ENCODE measurements at regions not wholly inside any gene's neighbourhood (a gene's known extent, or its start where the extent isn't known, plus 50 kb on each side); places are given as distances from the start of the nearest gene placed in this dataset.

DNA sequence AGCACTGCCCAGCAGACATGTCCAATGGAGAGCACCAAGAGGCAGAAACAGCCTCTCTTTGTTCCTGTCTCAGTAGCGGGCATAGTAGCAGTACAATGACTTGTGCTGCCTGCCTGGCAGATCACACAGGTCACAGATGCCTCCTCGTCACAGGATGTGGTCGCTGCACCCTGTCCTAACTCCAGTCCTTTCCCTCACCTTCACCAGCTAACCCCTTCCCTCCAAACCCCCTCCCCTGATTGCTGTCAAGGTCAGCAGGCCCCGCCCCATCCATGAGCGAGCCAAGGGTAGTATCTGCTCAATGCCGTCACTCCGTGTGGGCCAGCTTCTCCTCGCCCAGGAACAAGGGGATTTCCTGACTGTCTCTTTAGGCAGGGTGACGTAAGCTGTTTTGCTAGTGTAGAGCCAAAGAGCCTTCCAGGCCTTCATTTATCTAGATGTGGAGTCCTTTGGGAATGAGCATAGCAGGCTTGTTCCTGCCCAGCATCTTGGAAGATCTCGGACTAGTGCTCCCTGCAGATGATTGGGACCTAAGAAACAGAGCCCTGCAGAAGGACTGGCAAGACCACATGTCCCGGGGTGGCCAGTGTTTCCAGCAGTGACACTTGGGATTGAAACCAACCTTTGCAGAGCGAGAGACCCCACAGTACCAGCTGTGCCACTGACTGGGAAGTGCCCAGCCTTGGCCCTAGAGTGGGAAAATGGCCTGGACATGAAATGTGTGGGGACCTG lies 75.9 kb upstream of the TNRC6C start:
- no peak for DNase-seq (ENCODE audit: low read depth in 2 of 2)

DNA sequence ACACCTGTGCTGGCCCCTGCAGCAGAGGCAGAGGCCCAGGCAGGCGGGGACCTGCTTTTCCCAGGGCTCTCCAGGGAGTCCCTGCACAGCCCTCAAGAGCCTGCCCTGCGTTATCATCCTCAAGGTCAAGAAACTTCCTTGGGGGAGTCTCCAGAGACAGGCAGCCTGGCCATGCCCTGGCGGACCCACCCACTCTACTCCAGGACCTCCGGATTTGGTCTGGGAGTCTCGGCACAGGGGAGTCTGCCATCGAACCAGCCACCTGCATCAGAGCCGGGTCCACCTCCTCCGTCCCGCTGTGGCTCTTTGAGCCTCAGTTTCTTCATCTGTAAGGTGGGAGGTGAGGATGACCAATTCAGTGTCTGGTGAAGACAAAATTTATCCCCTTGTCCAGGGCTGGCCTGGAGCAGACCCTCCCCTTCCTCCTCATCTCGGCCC lies 75.3 kb upstream of the TNRC6C start:
- DNase-seq (ENCODE audit: low read depth in 2 of 2), result no peak

DNA sequence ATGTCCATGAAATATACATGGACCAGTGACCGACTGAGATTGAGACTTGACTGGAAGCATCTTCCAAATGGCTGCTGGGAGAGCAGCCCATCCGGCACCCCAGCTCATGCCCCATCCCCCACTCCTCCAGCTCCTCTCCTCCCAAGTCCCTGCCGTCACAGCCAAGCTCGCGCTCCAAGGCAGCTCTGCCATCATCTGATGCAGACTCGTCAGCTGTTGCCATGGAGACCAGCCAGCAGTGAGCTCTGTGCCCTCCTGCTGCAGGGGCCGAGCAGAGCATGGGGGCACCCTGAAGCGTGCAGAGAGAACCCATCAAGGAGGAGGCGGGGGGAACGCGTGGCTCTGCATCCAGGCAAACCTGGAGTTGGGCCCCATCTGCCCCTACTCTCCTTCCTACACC lies 74.5 kb upstream of the TNRC6C start:
- no peak for DNase-seq (ENCODE audit: low read depth in 2 of 2)

DNA sequence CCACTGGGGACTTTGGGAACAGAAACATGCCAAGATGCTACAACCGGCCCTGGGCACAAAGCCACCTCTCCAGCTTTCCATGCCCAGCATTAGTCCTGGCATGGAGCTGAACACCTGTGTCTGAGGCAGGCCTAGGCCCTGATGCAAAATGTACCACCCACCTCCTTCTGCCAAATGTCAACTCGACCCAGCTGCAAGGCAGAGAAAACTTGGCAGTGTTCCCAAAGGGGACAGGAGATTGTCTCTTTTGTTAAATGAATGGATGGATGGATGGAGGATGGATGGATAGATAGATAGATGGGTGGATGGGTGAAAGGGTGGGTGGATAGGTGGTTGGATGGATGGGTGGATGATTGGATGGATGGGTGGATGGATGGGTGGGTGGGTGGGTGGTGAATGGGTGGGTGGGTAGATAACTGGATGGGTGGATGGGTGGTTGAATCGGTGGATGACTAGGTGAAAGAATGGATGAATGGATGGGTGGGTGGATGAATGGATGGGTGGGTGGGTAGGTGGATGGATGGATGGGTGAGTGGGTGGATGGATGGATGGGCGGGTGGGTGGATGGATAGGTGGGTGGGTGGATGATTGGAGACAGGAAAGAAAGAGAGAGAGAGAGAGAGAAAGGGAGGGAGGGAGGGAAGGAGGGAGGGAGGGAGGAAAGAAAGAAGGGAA lies 73.4 kb upstream of the TNRC6C start:
- DNase-seq (ENCODE audit: low read depth in 2 of 2), result no peak

DNA sequence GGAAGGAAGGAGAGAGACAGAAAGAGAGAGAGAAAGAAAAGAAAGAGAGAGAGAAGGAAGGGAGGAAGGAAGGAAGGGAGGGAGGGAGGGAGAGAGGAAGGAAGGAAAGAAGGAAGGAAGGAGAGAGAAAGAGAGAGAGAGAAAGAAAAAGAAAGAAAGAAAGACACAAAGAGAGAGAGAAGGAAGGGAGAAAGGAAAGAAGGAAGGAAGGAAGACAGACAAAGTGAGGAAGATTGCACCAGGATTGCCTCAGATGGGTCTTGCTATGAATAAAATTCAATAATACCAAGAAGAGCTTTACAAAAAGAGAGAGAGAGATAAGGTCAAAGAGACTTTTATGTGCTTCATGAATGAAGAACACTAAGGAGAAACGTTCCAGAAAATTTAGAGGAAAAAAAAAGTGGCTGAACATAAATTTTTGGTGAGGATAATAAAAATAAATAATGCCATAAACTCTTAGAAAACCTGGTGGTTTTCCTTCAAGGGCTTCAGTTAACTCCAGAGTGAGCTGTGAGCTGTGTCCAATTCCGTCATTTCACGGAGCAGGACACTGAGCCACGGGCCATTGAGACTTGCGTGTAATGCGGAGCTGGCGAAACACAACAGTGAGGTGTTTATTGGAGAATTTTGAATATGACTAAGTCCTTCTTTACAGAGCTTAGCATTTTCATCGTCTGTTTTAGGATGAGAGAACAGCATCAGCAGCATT lies 72.7 kb upstream of the TNRC6C start:
- no peak for DNase-seq (ENCODE audit: low read depth in 2 of 2)

DNA sequence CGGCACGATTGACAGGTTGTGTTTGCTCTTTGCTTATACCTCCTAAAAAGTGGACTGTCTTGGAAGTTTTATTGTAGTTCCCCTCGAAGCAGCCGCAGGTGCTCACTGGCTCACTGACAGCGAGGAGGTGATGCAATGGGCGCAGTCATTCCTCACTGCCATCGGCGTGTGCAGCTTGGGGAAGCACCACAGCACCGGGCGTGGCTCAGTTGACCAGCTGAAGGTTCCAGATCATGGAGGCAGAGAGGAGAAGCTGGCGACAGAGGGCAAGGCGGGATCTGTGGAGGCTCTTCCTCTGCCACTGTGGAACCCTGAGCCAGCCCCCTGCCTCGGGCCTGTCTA lies 72.1 kb upstream of the TNRC6C start:
- DNase-seq (ENCODE audit: low read depth in 2 of 2), result no peak

DNA sequence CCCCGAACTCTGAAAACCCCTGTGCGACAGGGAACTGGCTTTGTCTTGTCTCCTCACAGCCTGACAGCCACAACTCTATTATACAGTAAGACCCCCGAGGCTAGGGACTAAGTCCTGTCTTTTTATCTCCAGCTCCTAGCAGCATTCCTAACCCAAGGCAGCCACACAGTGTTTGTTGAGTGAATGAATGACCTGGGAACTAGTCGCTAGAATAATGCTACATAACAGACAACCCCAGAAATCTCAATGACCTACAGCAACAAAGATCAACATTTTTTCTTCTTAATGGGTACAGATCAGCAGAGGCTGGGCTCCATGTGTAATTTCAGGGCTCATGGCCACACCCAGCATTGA lies 71.4 kb upstream of the TNRC6C start:
- no peak for DNase-seq (ENCODE audit: low read depth in 2 of 2)

DNA sequence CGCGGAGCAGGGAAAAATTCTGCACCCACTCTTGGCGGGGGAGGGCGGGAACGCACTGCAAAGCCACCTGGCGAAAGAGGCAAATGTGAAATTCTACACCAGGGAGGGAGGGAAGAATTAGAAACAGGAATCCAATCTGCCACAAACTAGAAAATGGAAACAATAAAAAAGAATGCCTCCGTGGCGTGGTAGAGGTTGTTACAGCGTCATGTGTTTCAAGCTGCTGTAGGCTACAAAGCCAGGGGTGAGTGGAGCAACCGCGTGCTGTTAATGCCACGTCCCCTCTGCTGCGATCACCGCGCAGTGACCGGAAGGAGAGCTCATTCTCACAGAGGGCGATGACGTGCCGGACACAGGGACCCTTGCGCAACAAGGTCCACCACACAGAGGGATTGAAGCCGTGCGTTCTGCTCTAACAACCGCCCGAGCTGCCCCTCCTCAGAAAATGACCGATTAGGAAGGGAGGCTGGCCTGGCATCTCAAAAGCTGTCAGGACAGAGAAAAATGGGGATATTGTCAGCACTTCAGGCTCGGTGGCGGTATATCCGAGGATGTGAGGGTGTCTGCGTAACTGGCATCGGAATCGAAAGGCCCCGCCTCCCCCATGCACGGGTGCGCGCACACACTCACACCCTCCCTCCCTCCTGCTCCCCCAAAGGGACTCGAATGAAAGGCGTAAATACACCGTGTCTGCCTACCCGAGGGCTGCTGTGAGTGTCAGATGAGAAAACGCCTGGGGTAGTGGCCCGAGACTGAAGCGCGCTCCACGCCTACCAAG lies 70.8 kb upstream of the TNRC6C start:
- DNase-seq (ENCODE audit: low read depth in 2 of 2), result peak in 1 of 2 experiments; percentile 4

DNA sequence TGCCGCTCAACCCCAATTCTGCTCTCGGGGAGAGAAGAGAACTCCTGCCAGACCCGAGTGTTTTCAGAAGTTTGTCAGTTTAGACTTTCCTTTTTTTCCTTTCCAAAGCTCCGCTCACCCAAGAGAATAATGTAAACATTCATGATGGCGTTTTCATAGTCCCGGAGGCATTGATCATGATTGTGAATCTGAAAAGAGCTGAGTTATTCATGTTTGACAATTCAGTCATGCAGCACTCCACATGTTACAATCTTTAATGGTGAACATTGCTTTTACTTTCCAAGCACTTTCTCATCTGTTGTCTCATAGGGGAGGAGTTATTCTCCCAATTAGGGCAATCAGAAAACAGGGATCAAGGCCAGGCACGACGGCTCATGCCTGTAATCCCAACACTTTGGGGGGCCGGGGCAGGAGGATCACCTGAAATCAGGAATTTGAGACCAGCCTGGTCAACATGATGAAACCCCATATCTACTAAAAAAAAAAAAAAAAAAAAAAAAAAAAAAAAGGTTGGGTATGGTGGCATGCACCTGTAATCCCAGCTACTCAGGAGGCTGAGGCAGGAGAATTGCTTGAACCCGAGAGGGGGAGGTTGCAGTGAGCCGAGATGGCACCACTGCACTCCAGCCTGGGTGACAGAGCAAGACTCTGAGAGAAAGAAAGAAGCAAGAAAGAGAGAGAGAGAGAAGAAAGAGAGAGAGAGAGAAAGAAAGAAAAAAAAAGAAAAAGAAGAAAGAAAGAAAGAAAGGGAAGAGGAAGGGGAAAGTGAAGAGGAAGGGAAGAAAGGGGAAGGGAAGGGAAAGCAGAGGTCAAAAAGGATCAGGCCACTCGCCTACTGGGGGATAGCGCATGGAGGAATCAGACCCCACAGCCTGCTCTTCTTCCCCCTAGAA lies 70.0 kb upstream of the TNRC6C start:
- no peak for DNase-seq (ENCODE audit: low read depth in 2 of 2)

DNA sequence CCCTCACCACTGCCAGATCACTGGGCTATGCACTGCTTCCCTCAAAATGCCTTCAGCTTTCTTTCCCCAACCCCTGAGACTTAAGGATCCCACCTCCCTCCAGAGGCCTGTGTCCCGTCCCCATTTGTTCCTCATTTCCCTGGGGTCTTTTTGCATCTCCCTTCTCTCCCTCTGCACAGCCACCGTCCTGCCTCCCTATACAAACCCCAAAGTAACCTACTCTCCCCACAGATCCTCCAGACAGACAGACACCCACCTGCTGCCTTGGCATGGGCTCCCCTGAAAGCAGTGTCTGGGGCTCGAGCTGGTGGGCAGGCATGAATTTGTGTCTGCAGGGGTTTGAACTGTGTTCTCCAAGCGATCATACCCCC lies 69.4 kb upstream of the TNRC6C start:
- no peak for DNase-seq (ENCODE audit: low read depth in 2 of 2)

DNA sequence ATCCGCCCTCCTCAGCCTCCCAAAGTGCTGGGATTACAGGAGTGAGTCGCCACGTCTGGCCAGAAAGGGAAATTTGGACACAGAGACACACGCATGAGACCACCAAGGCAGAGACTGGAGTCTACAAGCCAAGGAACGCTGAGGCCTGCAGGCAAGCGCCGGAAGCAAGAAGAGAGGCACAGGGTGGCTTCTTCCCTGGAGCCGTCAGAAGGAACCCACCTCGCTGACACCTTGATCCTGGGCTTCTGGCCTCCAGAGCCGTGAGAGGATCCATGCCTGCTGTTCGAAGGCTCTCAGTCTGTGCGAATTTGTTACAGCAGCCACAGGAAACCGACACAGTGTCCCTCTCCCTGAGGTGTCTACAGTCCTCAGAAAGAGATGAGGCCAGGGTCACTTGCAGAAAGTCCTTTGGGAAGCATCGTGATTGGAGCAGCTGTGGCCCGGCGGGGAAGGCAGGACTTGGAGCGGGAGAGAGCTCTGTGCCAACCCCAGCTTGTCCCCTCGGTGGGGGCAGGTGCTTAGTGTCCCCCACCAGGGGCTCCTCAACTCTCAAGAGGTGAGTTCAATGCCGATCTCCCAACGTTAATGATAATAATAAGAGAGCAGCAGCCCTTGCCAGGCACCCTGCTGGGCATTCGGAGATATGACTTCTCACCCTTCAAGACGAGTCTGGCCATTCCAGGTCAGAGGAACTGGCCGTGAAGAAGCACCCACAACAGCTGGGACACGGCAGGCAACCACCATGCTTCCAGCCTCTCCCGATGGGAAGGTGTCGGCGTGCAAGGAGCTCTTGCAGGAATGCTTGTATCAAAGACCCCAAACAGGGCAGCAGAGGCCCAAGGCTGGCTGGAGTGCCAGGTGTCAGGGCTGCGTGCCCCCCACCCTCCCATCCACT lies 68.4 kb upstream of the TNRC6C start:
- no peak for DNase-seq (ENCODE audit: low read depth in 2 of 2)

DNA sequence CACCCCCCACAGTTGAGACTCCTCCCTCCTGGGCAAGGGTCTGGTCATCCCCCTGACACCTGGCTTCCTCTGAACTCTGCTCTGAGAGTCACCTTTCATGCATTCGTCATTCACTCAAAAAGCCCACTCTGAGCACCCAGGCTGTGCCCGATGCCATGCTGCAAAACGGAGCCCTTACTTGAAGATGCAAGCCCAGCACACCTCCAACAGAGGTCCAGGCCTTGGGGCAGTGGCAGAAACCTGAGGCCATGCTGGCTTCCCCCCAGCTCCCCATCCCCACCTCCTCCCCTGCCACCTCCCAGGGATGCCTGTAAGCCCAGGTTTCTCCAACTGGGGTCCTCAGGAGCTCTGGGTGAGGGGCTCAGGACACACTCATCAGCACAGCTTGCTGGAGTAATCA lies 67.7 kb upstream of the TNRC6C start:
- no peak for DNase-seq (ENCODE audit: low read depth in 2 of 2)

DNA sequence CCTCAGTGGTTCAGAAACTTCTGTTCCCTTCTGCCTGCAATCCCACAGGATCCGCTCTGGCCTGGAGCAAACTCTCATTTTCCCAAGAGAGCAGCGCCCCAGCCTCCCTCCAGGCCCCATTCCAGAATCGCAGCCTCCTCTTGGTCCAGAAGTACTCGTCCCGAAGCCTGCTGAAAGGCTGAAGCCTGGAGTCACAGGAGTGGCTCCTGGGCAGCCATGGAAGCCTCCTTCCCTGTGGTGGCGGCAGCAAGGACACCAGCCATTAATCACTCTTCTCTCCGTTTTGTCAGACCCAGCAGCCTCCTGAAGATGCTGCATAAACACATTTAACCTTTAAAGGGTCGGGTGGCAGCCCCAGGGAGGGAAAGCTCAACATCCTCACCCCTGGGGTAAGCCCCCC lies 66.9 kb upstream of the TNRC6C start:
- no peak for DNase-seq (ENCODE audit: low read depth in 2 of 2)

DNA sequence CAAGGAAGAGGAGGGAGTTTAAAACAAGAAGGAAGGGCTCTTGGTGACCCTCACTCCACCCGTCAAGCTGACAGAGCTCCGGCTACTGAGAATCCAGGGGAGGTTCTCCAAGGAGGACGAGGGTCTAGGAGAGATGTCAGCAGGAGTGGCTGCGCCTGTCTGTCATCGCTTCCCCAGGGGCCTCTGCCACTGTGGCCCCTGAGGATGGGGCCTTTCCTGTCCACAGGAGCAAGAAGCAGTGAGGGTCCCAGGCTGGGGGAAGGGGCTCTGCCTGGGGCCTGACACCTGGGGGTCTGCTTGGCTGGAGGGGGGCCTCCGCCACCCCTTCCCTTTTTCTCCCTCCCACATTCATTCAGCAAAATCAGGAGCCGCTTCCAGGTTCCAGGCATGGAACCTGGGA lies 66.5 kb upstream of the TNRC6C start:
- no peak for DNase-seq (ENCODE audit: low read depth in 2 of 2)

DNA sequence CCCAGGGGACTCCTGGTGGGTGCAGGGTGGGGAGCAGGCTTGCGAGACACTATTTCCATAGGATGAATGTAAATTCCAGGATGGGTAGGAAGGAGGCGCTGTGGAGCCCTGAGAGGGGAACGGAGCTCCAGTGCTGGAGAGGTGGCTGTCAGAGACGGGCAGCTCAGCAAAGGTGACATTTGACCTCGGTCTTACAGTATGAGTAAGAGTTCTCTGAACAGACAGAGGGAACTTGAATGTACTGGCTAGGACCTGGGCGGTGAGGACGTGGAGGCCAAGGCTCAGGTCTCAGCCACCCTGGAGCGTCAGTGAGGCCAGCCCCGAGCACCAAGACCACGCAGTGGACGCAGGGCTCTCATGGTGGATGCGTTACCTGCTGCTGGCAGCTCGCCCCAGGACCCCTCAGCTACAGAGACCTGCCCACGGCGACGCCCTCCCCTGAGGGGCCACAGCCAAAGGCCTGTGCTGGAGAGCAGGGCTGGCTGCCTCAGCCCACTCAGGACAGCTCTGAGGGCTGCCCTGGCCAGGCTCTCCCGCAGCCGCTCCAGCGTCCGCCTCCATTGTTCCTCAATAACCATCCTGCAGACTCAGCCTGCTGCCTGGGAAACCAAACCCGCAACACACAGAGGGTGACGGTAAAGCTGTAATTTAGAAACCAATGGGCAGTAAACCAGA lies 65.9 kb upstream of the TNRC6C start:
- DNase-seq (ENCODE audit: low read depth in 2 of 2), result no peak

DNA sequence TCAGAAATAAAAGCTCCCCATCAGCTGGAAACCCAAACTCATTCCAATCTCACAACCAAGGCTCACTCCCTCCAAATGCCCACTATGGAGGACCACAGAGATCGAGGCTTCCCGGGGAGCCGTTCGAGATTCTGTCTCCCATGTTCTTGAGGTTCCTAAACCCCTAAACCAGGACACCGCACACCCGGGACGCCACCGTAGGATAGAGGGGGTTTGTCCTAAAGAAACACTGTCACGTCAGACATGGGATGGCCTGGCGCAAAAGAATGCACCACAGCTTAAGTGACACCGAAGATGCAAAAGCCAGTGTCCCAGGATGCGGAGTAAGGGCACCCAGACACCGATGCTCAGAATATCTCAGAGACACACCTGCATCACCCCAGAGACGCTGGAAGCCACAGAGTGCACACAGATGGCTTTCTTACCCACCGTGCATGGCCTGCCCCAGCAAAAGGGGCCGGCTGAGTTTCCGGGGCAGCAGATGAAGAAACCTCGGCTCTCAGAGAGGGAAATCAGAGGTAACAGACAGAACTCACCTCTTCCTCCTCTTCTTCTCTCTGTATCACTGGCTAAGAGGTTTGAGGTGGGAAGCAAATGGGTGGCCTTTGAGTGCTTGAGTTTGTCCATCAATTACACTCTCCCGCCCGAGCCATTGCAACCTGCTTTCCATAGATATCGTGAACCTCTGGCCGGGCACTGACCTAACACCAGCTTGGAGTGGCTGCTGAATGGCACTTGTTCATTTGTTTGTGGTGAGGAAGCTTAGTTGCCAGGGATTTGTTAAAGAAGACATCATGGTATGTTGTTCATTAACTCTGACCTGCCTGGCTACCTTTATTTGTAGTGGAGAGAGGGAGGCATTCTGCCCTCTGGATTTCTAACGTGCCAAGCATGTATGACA lies 65.1 kb upstream of the TNRC6C start:
- no peak for DNase-seq (ENCODE audit: low read depth in 2 of 2)

DNA sequence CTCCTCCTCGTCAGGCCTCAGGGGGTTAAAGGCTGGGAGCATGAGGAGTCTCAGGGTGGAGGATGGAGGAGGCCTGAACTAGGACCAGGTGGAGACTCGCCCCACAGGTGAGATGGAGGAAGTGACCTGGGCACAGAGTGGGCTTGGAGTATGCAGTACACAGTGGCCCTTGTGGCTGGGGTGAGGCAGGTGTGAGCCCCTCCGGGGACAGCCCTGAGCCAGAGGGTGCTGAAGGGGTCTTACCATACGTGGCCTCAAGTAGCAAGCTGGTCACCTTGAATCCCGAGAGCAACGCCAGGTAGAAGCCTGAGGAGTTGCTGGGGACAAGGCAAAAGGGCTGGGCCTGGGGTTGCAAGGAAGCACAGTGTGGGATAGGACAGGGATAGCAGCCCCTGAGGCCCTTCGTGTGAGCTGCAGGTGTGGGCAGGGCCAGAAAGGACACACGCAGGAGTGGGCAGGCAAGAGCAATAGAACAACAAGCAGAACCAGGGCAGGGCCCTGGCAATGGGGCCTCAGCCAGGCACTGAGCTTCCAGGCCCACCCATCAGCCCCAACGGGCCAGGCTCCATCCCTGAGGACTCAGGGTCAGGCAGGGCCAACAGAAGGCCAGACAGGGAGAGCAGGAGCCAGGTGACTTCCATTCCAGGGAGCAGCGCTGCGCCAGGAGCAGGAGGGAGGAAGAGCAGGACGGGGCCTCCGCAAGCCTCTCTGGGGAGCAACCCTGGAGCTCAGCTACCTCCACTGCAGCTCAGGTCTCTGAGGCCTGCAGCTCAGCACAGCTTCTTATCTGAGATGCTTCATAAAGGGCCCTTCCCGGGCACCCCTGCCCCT lies 64.2 kb upstream of the TNRC6C start:
- DNase-seq (ENCODE audit: low read depth in 2 of 2), result no peak

DNA sequence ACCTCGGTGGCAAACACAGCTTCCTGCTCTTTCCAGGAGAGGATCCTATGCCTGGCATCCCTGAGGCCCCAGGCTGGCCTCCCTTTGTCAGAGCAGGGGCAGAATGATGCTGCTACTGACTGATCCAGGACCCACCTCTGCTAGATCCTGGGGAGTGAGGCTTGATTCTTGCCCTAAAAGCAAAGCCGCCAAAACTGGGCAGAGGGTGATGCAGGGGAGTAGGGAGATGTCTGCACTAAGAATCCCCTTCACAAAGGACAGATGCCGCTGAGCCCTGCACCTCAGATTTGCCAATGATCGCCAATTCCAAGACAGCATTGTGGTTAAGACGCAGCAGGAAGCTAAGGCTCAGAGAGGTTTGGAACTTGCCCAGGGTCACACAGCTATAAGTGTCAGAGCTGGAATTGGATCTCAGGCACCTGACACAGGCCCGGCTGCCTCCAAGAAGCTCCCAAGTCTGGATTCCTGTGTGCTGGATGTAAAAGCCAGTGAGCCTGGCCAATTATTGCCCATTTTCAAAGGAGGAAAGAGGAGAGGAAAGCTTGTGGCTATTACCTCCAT lies 60.7 kb upstream of the TNRC6C start:
- DNase-seq (ENCODE audit: low read depth in 2 of 2), result no peak

All from fibroblast of skin of left quadriceps (primary cell).